GM21360 (cell line): ENCODE measurements at regions not wholly inside any gene's neighbourhood (a gene's known extent, or its start where the extent isn't known, plus 50 kb on each side); places are given as distances from the start of the nearest gene placed in this dataset.
"Not testable (repeated sequence)": the region's sequence is repeated elsewhere in the genome, so short reads cannot be mapped to it uniquely, and the experiment has no call there.

Source experiments
- ATAC-seq: cut with Tn5 transposase; IDR thresholded peaks from one replicate; pipeline ENCODE4 v1.9.1; 2021; ENCODE audit warnings: mild to moderate bottlenecking, moderate library complexity; ENCODE audit not compliant: unreplicated experiment

- no peak for ATAC-seq
Observed at GRCh38 chr2:59851836-59852475, 701.5 kb downstream of the BCL11A start.

GRCh38 chr2:59850554-59850953 lies 702.9 kb downstream of the BCL11A start:
- no peak for ATAC-seq

- ATAC-seq, result no peak
Observed at GRCh38 chr2:59833941-59834340, 719.5 kb downstream of the BCL11A start.

- no peak for ATAC-seq
Observed at GRCh38 chr2:59830601-59831000, 722.9 kb downstream of the BCL11A start.

- ATAC-seq, result no peak
Observed at GRCh38 chr2:59827677-59828076, 725.8 kb downstream of the BCL11A start.

- ATAC-seq, result no peak
Observed at GRCh38 chr2:59826177-59826576, 727.3 kb downstream of the BCL11A start.

- no peak for ATAC-seq
Observed at GRCh38 chr2:59824314-59824713, 729.1 kb downstream of the BCL11A start.

GRCh38 chr2:59816075-59816474 lies 737.4 kb downstream of the BCL11A start:
- no peak for ATAC-seq

- not testable (repeated sequence) for ATAC-seq
Observed at GRCh38 chr2:59810283-59810682, 743.2 kb downstream of the BCL11A start.

- no peak for ATAC-seq
Observed at GRCh38 chr2:59806486-59806885, 747.0 kb downstream of the BCL11A start.

GRCh38 chr2:59804732-59805131 lies 748.7 kb downstream of the BCL11A start:
- ATAC-seq, result no peak

- ATAC-seq, result no peak
Observed at GRCh38 chr2:59803586-59803985, 749.9 kb downstream of the BCL11A start.

- no peak for ATAC-seq
Observed at GRCh38 chr2:59798687-59799232, 754.7 kb downstream of the BCL11A start.

GRCh38 chr2:59791004-59791618 lies 762.3 kb downstream of the BCL11A start:
- no peak for ATAC-seq

GRCh38 chr2:59790186-59791003 lies 763.1 kb downstream of the BCL11A start:
- no peak for ATAC-seq

- ATAC-seq, result no peak
Observed at GRCh38 chr2:59789523-59789922, 763.9 kb downstream of the BCL11A start.

GRCh38 chr2:59787095-59787494 lies 766.4 kb downstream of the BCL11A start:
- ATAC-seq, result no peak

GRCh38 chr2:59786684-59787083 lies 766.8 kb downstream of the BCL11A start:
- ATAC-seq, result no peak

GRCh38 chr2:59779571-59779970 lies 773.9 kb downstream of the BCL11A start:
- no peak for ATAC-seq

- ATAC-seq, result no peak
Observed at GRCh38 chr2:59777120-59777519, 776.3 kb downstream of the BCL11A start.

- ATAC-seq, result no peak
Observed at GRCh38 chr2:59776726-59777008, 776.8 kb downstream of the BCL11A start.
